Activated CD8-positive, alpha-beta T cell treated with anti-CD3 and anti-CD28 coated beads for 36 hours (primary cell): ENCODE measurements at regions not wholly inside any gene's neighbourhood (a gene's known extent, or its start where the extent isn't known, plus 50 kb on each side); places are given as distances from the start of the nearest gene placed in this dataset.

ENCODE experiments used
- ATAC-seq: fragments of 200-7000 bp; cut with Tn5 transposase; one replicate; pipeline ENCODE4 v1.10.0; 2021; ENCODE audit warnings: mild to moderate bottlenecking, moderate library complexity
- CTCF ChIA-PET: fragments of 350-600 bp; sonication (Branson Sonifier 250); formaldehyde crosslinking; loops from one replicate; lab custom pipeline; 2021; ENCODE audit warnings: antibody characterized with exemption; lab: Charles Lee
- POLR2A ChIA-PET: fragments of 350-600 bp; sonication (Branson Sonifier 250); formaldehyde crosslinking; loops from one replicate; lab custom pipeline; 2021; ENCODE audit warnings: antibody characterized with exemption; lab: Charles Lee
- DNase-seq: peaks from one replicate; pipeline ENCODE4 v3.0.0-alpha.2; 2020
- H3K27ac Mint-ChIP-seq: one replicate; pipeline ENCODE4 v1.8.0; 2021; ENCODE audit warnings: mild to moderate bottlenecking, mixed read lengths
- H3K27me3 Mint-ChIP-seq: one replicate; pipeline ENCODE4 v1.8.0; 2021; ENCODE audit warnings: mixed read lengths
- H3K36me3 Mint-ChIP-seq: one replicate; pipeline ENCODE4 v1.8.0; 2021; ENCODE audit warnings: low read depth, mixed read lengths
- H3K4me1 Mint-ChIP-seq: one replicate; pipeline ENCODE4 v1.8.0; 2021; ENCODE audit warnings: low read depth, mixed read lengths
- H3K4me3 Mint-ChIP-seq: one replicate; pipeline ENCODE4 v1.8.0; 2021; ENCODE audit warnings: mild to moderate bottlenecking, moderate library complexity, mixed read lengths
- H3K9me3 Mint-ChIP-seq: one replicate; pipeline ENCODE4 v1.8.0; 2021; ENCODE audit warnings: mixed read lengths
- intact Hi-C: fragments of 100-400 bp; cut with micrococcal nuclease; formaldehyde crosslinking; loops from one replicate; pipeline ENCODE4 v1.10.0; 2022
- TF ChIP-seq, protein P1 (sequence below): fragments of 200-600 bp; IDR thresholded peaks from one replicate; pipeline ENCODE4 v1.8.0; 2022; ENCODE audit warnings: antibody characterized with exemption, mild to moderate bottlenecking

- POLR2A ChIA-PET, result interaction anchor here (0.8 to 1.2 kb wide), 2 partner anchors 16 to 179 kb away, joined by 3 to 4 read pairs; no protein-coding TSS in a partner anchor
- Mint-ChIP-seq H3K36me3 (no peaks in the 10 kb centered on the region), H3K9me3 (no peaks in the 10 kb centered on the region), H3K4me3 (peak overlapping the region; percentile 58), H3K27ac (peak overlapping the region; percentile 85), H3K4me1 (peaks cover 34% of the 10 kb centered on the region), H3K27me3 (no peaks in the 10 kb centered on the region)
- peak; percentile 56 for ATAC-seq
- CTCF ChIA-PET, result interaction anchor here (0.6 to 1.8 kb wide), 5 partner anchors 9 to 811 kb away, joined by 3 to 12 read pairs (median 3); no protein-coding TSS in a partner anchor
- intact Hi-C loops, result no loop called here
- TF ChIP-seq, protein P1, sequence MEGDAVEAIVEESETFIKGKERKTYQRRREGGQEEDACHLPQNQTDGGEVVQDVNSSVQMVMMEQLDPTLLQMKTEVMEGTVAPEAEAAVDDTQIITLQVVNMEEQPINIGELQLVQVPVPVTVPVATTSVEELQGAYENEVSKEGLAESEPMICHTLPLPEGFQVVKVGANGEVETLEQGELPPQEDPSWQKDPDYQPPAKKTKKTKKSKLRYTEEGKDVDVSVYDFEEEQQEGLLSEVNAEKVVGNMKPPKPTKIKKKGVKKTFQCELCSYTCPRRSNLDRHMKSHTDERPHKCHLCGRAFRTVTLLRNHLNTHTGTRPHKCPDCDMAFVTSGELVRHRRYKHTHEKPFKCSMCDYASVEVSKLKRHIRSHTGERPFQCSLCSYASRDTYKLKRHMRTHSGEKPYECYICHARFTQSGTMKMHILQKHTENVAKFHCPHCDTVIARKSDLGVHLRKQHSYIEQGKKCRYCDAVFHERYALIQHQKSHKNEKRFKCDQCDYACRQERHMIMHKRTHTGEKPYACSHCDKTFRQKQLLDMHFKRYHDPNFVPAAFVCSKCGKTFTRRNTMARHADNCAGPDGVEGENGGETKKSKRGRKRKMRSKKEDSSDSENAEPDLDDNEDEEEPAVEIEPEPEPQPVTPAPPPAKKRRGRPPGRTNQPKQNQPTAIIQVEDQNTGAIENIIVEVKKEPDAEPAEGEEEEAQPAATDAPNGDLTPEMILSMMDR, result no peak
- peak; percentile 29 for DNase-seq
Observed at GRCh38 chr3:177538750-177539730, 341.8 kb upstream of the TBL1XR1 start.

DNA sequence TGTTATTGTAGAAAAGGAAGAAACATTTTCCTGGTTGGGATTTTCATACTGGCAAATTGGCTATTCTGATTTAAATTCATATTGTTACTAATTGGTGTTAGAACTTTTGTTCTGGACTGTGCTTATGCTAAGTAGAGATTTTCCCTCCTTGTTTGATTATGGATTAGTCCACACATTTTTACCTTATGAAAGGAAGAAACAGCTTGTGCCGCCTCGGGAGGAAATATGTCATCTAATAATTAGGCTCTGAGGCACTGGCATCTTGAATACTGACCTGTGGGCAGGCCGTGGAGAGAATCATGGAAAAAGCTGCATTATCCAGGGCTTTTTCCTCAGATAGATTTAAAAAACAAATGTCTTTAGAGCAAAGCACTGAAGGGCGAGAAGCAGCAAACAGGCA, 344.3 kb upstream of the TBL1XR1 start:
- H3K9me3 Mint-ChIP-seq, result no peaks in the 10 kb centered on the region
- TF ChIP-seq, protein P1, result no peak
- H3K27ac Mint-ChIP-seq, result no peak overlapping the region
- POLR2A ChIA-PET, result no interaction called here
- intact Hi-C loops, result no loop called here
- CTCF ChIA-PET, result no interaction called here
- H3K36me3 Mint-ChIP-seq, result no peaks in the 10 kb centered on the region
- H3K4me3 Mint-ChIP-seq, result no peak overlapping the region
- ATAC-seq, result no peak
- H3K27me3 Mint-ChIP-seq, result no peaks in the 10 kb centered on the region
- peaks cover 49% of the 10 kb centered on the region for H3K4me1 Mint-ChIP-seq
- DNase-seq, result no peak

DNA sequence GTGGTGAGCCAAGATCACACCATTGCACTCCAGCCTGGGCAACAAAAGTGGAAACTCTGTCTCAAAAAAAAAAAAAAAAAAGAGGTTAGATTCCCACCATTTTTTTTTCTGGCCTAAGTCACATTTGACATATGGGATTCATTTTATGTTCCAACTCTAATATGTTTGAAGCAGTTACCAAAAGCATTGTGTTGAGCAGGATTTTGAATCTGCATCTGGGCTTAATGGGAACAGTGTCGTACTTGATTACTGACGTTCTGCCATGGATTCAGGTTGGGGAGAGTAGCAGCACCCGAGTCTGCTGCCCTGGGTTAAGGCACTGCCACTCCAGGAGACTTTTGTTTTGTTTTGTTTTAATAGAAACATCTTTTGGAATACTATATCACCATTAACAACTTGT, 348.7 kb upstream of the TBL1XR1 start:
- TF ChIP-seq, protein P1, result no peak
- H3K27ac Mint-ChIP-seq, result no peak overlapping the region
- no peak overlapping the region for H3K4me3 Mint-ChIP-seq
- H3K36me3 Mint-ChIP-seq, result no peaks in the 10 kb centered on the region
- no peaks in the 10 kb centered on the region for H3K9me3 Mint-ChIP-seq
- ChIA-PET POLR2A (no interaction called here), CTCF (no interaction called here)
- H3K27me3 Mint-ChIP-seq, result no peaks in the 10 kb centered on the region
- intact Hi-C loops, result no loop called here
- ATAC-seq, result no peak
- peaks cover 37% of the 10 kb centered on the region for H3K4me1 Mint-ChIP-seq
- no peak for DNase-seq

DNA sequence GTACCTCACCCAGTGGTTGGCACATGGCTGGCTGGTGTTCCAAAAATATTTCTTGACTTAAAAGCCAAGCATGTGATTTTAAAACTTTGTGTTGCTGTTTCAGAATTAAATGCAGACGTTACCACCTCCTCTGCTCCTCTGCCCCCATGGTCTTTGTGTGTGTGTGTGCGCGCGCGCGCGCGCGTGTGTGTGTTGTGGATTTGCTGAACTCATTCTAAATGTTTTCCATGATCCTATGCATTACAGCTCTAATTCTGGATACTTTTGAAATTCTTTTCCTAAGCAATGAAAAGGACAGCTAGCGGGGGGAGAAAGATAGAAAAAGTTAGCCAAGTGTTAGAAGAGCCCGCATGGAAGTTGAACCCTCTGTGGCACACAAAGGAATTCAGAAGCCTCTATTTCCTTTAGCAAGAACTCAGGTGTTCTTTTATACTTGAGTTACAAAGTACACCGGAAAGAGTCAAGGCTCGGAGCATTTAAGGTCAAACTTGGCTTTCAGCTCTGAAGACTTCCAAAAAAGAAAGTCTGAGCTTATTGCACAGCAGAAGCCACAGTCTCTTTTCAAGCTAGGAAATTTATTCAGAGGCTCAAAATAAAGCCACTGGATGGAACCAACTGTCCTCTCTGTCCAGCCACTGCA, 350.5 kb upstream of the TBL1XR1 start:
- intact Hi-C loops, result no loop called here
- H3K27me3 Mint-ChIP-seq, result no peaks in the 10 kb centered on the region
- no peak overlapping the region for H3K4me3 Mint-ChIP-seq
- POLR2A ChIA-PET, result interaction anchor here (0.6 kb wide), 1 partner anchor 14 kb away, joined by 3 read pairs; no protein-coding TSS in a partner anchor
- H3K27ac Mint-ChIP-seq, result peak overlapping the region; percentile 9
- H3K4me1 Mint-ChIP-seq, result peaks cover 47% of the 10 kb centered on the region
- no peak for ATAC-seq
- DNase-seq, result no peak
- TF ChIP-seq, protein P1, result no peak
- no peaks in the 10 kb centered on the region for H3K36me3 Mint-ChIP-seq
- H3K9me3 Mint-ChIP-seq, result no peaks in the 10 kb centered on the region
- CTCF ChIA-PET, result no interaction called here
